Esophagus muscularis mucosa (tissue), 4 donors: ENCODE measurements at regions not wholly inside any gene's neighbourhood (a gene's known extent, or its start where the extent isn't known, plus 50 kb on each side); places are given as distances from the start of the nearest gene placed in this dataset.

Experiments
- DNase-seq: peaks from one replicate; pipeline ENCODE4 v3.0.0-alpha.2; 2017; ENCODE audit errors: extremely low spot score
- H3K27ac ChIP-seq, 4 donors: fragments of 200-600 bp; sonication (generic); replicated peaks in 1 of 4; 1 replicate in 3 of 4; 2 replicates in 1 of 4; pipeline ENCODE4 v1.5.1; 2016 to 2019; ENCODE audit warnings: mild to moderate bottlenecking in 1 of 4
- H3K27me3 ChIP-seq, 4 donors: fragments of 200-600 bp; sonication (generic); one replicate each; pipeline versions ENCODE4 v1.5.1 to v1.6.0; 2016 to 2019
- H3K36me3 ChIP-seq, 4 donors: fragments of 200-600 bp; sonication (generic); one replicate each; pipeline ENCODE4 v1.5.1; 2016 to 2019
- H3K4me1 ChIP-seq, 4 donors: fragments of 200-600 bp; sonication (generic); one replicate each; pipeline ENCODE4 v1.5.1; 2016 to 2019
- H3K4me3 ChIP-seq, 4 donors: fragments of 200-600 bp; sonication (generic); 1 replicate in 2 of 4; 2 replicates in 2 of 4; pipeline ENCODE4 v1.5.1; 2016 to 2019; ENCODE audit warnings: mild to moderate bottlenecking in 4 of 4, moderate library complexity in 1 of 4
- H3K9me3 ChIP-seq, 4 donors: fragments of 200-600 bp; sonication (generic); 1 replicate in 3 of 4; 2 replicates in 1 of 4; pipeline ENCODE4 v1.5.1; 2016 to 2019
- EP300 ChIP-seq: sonication (generic); formaldehyde crosslinking; IDR thresholded peaks from one replicate; pipeline ENCODE4 v1.6.1; 2017; ENCODE audit warnings: antibody characterized with exemption
- POLR2A ChIP-seq: fragments of 450-650 bp; IDR thresholded peaks from one replicate; pipeline ENCODE4 v1.6.1; 2017; ENCODE audit warnings: antibody characterized with exemption, moderate library complexity, mild to moderate bottlenecking, low read depth
- POLR2AphosphoS5 ChIP-seq, 2 donors: sonication (generic); formaldehyde crosslinking; IDR thresholded peaks; one replicate each; pipeline ENCODE4 v1.6.1; 2017; ENCODE audit warnings: antibody characterized with exemption in 2 of 2
- WGBS: methylation state at CpG from one replicate; pipeline ENCODE4 v1.1.5; 2018; 5-methylcytosine and 5-hydroxymethylcytosine counted together
- intact Hi-C: fragments of 100-400 bp; cut with DNase I; formaldehyde crosslinking; loops from one replicate; pipeline ENCODE4 v1.15.1; 2023
- TF ChIP-seq, protein P1 (sequence below), 3 experiments: fragments of 200-600 bp in 2 of 3; fragments of 450-650 bp in 1 of 3; sonication (generic) in 2 of 3; IDR thresholded peaks; one replicate each; pipeline ENCODE4 v1.5.1; 2017 to 2019; ENCODE audit warnings: antibody characterized with exemption in 3 of 3, mild to moderate bottlenecking in 2 of 3, moderate library complexity in 1 of 3

DNA sequence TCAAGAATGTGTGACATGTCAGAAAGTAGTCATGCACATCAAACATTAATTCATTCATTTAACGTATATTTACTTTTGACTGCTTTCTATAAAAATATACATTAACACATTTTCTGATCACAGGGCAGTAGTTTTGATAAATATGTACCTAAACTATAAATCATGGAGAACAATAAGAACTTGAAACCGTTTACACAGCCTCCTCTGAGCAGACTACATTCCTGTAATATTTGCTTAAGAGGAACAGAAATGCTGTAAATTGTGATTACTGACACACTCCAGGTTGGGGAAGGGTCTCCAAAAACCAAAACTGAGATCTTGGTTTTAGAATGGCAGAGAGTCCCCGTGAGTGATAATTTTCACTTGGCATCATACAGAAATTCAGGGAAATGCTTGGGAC, 120.7 kb upstream of the PPARGC1A start:
- 61% methylated on average over 3 of the region's 3 CpGs for WGBS
- Histone ChIP-seq H3K36me3 (no peaks in the 10 kb centered on the region), H3K4me1 (no peaks in the 10 kb centered on the region), H3K27me3 (no peaks in the 10 kb centered on the region), H3K27ac (no peak overlapping the region), H3K9me3 (no peaks in the 10 kb centered on the region), H3K4me3 (no peak overlapping the region)
- TF ChIP-seq POLR2A (no peak), EP300 (no peak), POLR2AphosphoS5 (IDR thresholded peaks at IDR 0.05) (no peak)
- TF ChIP-seq, protein P1, sequence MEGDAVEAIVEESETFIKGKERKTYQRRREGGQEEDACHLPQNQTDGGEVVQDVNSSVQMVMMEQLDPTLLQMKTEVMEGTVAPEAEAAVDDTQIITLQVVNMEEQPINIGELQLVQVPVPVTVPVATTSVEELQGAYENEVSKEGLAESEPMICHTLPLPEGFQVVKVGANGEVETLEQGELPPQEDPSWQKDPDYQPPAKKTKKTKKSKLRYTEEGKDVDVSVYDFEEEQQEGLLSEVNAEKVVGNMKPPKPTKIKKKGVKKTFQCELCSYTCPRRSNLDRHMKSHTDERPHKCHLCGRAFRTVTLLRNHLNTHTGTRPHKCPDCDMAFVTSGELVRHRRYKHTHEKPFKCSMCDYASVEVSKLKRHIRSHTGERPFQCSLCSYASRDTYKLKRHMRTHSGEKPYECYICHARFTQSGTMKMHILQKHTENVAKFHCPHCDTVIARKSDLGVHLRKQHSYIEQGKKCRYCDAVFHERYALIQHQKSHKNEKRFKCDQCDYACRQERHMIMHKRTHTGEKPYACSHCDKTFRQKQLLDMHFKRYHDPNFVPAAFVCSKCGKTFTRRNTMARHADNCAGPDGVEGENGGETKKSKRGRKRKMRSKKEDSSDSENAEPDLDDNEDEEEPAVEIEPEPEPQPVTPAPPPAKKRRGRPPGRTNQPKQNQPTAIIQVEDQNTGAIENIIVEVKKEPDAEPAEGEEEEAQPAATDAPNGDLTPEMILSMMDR (IDR thresholded peaks at IDR 0.05) = no peak
- intact Hi-C loops = no loop called here
- DNase-seq = no peak

DNA sequence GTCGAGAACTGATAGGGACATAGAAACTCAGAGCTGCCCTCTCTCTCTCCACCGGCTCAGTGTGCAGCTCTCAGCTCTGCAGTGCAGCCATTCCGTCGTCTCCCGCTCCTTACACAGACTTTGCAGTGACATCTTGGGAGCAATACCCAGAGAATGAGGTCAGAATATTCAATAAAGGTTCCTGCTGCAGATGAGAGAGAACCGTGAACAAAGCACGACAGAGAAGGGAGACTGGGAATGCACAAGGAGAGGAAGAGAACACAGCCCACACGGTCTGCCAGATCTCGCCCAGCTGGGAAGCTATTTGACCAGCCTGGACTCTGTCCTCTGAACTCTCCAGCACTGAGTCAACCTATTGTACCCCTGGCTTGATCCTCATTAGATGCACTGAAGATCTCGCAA, 118.0 kb upstream of the PPARGC1A start:
- 80% methylated on average over 10 of the region's 10 CpGs for WGBS
- Histone ChIP-seq H3K27me3 (no peaks in the 10 kb centered on the region), H3K9me3 (no peaks in the 10 kb centered on the region), H3K4me1 (no peaks in the 10 kb centered on the region), H3K36me3 (no peaks in the 10 kb centered on the region), H3K4me3 (no peak overlapping the region), H3K27ac (no peak overlapping the region)
- DNase-seq = no peak
- TF ChIP-seq POLR2A (no peak), POLR2AphosphoS5 (IDR thresholded peaks at IDR 0.05) (no peak), EP300 (no peak)
- TF ChIP-seq, protein P1 (IDR thresholded peaks at IDR 0.05) = no peak
- intact Hi-C loops = no loop called here

DNA sequence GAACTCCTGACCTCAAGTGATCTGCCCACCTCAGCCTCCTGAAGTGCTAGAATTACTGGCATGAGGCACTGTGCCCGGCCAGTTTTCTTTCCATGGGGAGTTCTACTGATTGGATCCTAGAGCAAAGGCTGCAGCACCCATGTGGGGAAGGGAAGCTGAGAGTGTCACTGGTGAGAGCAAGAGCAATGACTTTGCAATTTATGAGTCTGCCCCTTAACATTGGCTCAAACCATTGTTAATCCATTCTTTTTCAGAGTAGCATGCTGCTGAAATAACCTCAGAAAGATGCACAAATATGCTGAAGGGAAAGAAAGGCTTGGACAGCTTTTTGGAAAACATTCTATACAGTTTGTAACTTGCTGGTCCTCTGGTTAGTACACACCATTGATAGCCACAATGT, 116.4 kb upstream of the PPARGC1A start:
- 100% methylated on average over 1 of the region's 1 CpG for WGBS
- no peak for DNase-seq
- intact Hi-C loops = no loop called here
- Histone ChIP-seq H3K36me3 (no peaks in the 10 kb centered on the region), H3K9me3 (no peaks in the 10 kb centered on the region), H3K27ac (no peak overlapping the region), H3K4me1 (no peaks in the 10 kb centered on the region), H3K4me3 (no peak overlapping the region), H3K27me3 (no peaks in the 10 kb centered on the region)
- TF ChIP-seq EP300 (no peak), POLR2AphosphoS5 (IDR thresholded peaks at IDR 0.05) (no peak), POLR2A (no peak)
- TF ChIP-seq, protein P1 (IDR thresholded peaks at IDR 0.05) = no peak

DNA sequence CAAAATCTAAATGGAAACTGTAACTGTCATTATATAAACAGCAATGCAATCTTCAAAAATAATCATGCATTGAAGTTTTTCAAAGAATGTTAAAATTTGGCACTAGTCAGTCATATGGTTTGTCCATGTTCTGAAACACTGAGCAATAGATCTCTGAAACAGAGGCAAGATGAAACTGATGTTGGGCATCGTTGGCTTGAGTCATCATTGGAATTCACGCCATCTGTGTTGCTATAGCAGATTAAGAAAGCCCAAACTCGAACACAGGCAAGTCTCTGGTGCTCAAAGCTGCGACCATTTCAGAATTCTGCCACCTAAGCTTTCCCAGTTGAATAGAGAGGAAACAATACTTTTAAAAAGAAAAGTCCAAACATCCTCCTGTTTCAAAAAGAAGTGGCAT, 114.1 kb upstream of the PPARGC1A start:
- H3K27me3 ChIP-seq = no peaks in the 10 kb centered on the region
- H3K4me1 ChIP-seq = no peaks in the 10 kb centered on the region
- DNase-seq = no peak
- no peak for TF ChIP-seq EP300
- TF ChIP-seq POLR2AphosphoS5 (IDR thresholded peaks at IDR 0.05) = no peak
- no peak for TF ChIP-seq POLR2A
- TF ChIP-seq, protein P1 (IDR thresholded peaks at IDR 0.05) = no peak
- no peak overlapping the region for H3K27ac ChIP-seq
- H3K9me3 ChIP-seq = no peaks in the 10 kb centered on the region
- H3K36me3 ChIP-seq = no peaks in the 10 kb centered on the region
- intact Hi-C loops = no loop called here
- WGBS = 87% methylated on average over 4 of the region's 4 CpGs
- no peak overlapping the region for H3K4me3 ChIP-seq

DNA sequence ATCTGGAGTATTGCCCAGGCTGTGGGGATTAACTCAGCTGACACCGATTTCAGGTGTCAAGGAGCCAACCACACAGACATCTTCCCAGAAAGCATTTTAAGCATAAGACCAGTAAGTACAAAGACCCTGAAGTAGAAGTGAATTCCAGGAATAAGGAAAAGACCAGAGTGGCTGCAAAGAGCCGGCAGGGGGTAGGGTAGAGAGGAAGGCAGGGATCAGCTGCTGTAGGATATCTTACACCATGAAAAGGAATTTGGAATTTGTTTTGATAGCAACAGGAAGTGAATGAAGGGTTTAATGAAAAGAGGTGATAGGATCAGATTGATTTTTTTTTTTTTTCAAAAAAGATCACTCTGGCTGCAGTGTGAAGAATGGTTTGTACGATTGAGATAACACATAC, 113.6 kb upstream of the PPARGC1A start:
- WGBS = 85% methylated on average over 3 of the region's 3 CpGs
- no peak overlapping the region for H3K27ac ChIP-seq
- TF ChIP-seq EP300 (no peak), POLR2AphosphoS5 (IDR thresholded peaks at IDR 0.05) (no peak), POLR2A (no peak)
- TF ChIP-seq, protein P1 (IDR thresholded peaks at IDR 0.05) = no peak
- H3K27me3 ChIP-seq = no peaks in the 10 kb centered on the region
- intact Hi-C loops = no loop called here
- no peak for DNase-seq
- no peaks in the 10 kb centered on the region for H3K36me3 ChIP-seq
- H3K4me1 ChIP-seq = no peaks in the 10 kb centered on the region
- no peaks in the 10 kb centered on the region for H3K9me3 ChIP-seq
- no peak overlapping the region for H3K4me3 ChIP-seq
